Hepatocyte (in vitro differentiated cells): ENCODE measurements at regions not wholly inside any gene's neighbourhood (a gene's known extent, or its start where the extent isn't known, plus 50 kb on each side); places are given as distances from the start of the nearest gene placed in this dataset.

Experiments used
- DNase-seq: peaks from one replicate; pipeline ENCODE4 v3.0.0-alpha.2; 2016; ENCODE audit warnings: low spot score
- H2AFZ ChIP-seq: fragments of 200-600 bp; sonication (generic); 2 replicates; pipeline ENCODE4 v1.6.0; 2016; ENCODE audit warnings: antibody characterized with exemption, mild to moderate bottlenecking
- H3K27ac ChIP-seq: fragments of 200-600 bp; sonication (generic); 2 replicates; pipeline ENCODE4 v1.5.1; 2016; ENCODE audit warnings: mild to moderate bottlenecking
- H3K27me3 ChIP-seq: fragments of 200-600 bp; sonication (generic); 2 replicates; pipeline ENCODE4 v1.6.1; 2016
- H3K36me3 ChIP-seq: fragments of 200-600 bp; sonication (generic); replicated peaks from 2 replicates; pipeline ENCODE4 v1.5.1; 2016; ENCODE audit warnings: low read depth; ENCODE audit not compliant: insufficient read depth
- H3K4me1 ChIP-seq: fragments of 200-600 bp; sonication (generic); 2 replicates; pipeline ENCODE4 v1.5.1; 2016; ENCODE audit warnings: mild to moderate bottlenecking, moderate library complexity; ENCODE audit not compliant: insufficient read depth
- H3K4me2 ChIP-seq: fragments of 200-600 bp; sonication (generic); 2 replicates; pipeline ENCODE4 v1.6.0; 2016
- H3K4me3 ChIP-seq: fragments of 200-600 bp; sonication (generic); 2 replicates; pipeline ENCODE4 v1.5.1; 2016; ENCODE audit warnings: mild to moderate bottlenecking
- H3K79me2 ChIP-seq: fragments of 200-600 bp; sonication (generic); 2 replicates; pipeline ENCODE4 v1.6.0; 2017; ENCODE audit warnings: mild to moderate bottlenecking
- H3K9me2 ChIP-seq: fragments of 200-600 bp; sonication (generic); replicated peaks from 2 replicates; pipeline ENCODE4 v1.6.0; 2017; ENCODE audit warnings: mild to moderate bottlenecking; ENCODE audit not compliant: insufficient read depth
- H3K9me3 ChIP-seq: fragments of 200-600 bp; sonication (generic); 2 replicates; pipeline ENCODE4 v1.5.1; 2016; ENCODE audit warnings: low read depth, mild to moderate bottlenecking
- H4K20me1 ChIP-seq: fragments of 200-600 bp; sonication (generic); 2 replicates; pipeline ENCODE4 v1.6.0; 2016; ENCODE audit warnings: mild to moderate bottlenecking; ENCODE audit not compliant: insufficient read depth, poor library complexity, severe bottlenecking
- CTCF ChIP-seq: fragments of 200-600 bp; sonication (generic); IDR thresholded peaks from 2 replicates; pipeline ENCODE4 v1.5.1; 2016; ENCODE audit warnings: antibody characterized with exemption, mild to moderate bottlenecking; ENCODE audit not compliant: poor library complexity
- EZH2 ChIP-seq: fragments of 200-600 bp; sonication (generic); IDR thresholded peaks from 2 replicates; pipeline ENCODE4 v1.6.1; 2016; ENCODE audit warnings: antibody characterized with exemption, mild to moderate bottlenecking, borderline replicate concordance
- EZH2phosphoT487 ChIP-seq: fragments of 200-600 bp; sonication (generic); IDR thresholded peaks from one replicate; pipeline ENCODE4 v1.6.1; 2018; ENCODE audit warnings: antibody characterized with exemption, mild to moderate bottlenecking, low read depth, moderate library complexity; ENCODE audit not compliant: unreplicated experiment, severe bottlenecking
- WGBS: methylation state at CpG from one replicate; pipeline ENCODE4 v1.1.6; 2016; ENCODE audit warnings: low lambda C conversion rate; ENCODE audit errors: missing lambda C conversion rate; 5-methylcytosine and 5-hydroxymethylcytosine counted together

DNA sequence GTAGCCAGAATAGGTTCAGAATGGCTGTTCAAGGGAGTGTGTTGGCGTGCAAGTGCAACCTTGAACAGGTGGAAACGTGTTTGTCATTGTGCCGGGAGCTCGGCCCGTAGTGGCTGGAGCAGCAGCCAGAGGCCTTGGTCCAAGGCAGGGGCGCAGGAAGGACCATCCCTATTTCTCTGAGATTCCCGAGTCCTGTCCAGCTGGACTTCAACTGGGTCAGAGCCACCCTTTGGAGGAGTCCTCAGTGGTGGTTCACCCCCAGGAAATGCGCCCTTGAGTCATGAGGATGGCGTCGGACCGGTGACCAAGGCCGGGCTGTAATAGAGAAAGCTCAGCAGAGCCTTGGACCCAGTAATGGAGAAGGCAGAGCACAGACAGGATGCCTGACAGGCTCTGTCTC lies 1402.0 kb downstream of the BRD1 start:
- H3K27me3 ChIP-seq: no peaks in the 10 kb centered on the region

GRCh38 chr22:48425091-48425506 lies 1402.6 kb downstream of the BRD1 start:
- Histone ChIP-seq H3K4me1 (no peaks in the 10 kb centered on the region), H3K36me3 (no peaks in the 10 kb centered on the region), H3K27ac (no peak overlapping the region), H3K9me3 (no peaks in the 10 kb centered on the region), H2AFZ (no peak overlapping the region), H3K9me2 (no peaks in the 10 kb centered on the region), H3K4me3 (no peak overlapping the region), H3K27me3 (no peaks in the 10 kb centered on the region), H3K79me2 (no peaks in the 10 kb centered on the region), H4K20me1 (no peaks in the 10 kb centered on the region), H3K4me2 (no peak overlapping the region)
- 92% methylated on average over 15 of the region's 15 CpGs for WGBS
- TF ChIP-seq EZH2phosphoT487 (no peak), CTCF (no peak), EZH2 (no peak)
- no peak for DNase-seq

More for the DNA sequence above, 1402.0 kb downstream of the BRD1 start:
- DNase-seq: no peak
- no peaks in the 10 kb centered on the region for H3K36me3 ChIP-seq
- H4K20me1 ChIP-seq: no peaks in the 10 kb centered on the region
- no peaks in the 10 kb centered on the region for H3K9me2 ChIP-seq
- H2AFZ ChIP-seq: no peak overlapping the region
- H3K79me2 ChIP-seq: no peaks in the 10 kb centered on the region
- WGBS: 95% methylated on average over 12 of the region's 12 CpGs
- no peak overlapping the region for H3K4me2 ChIP-seq
- H3K4me1 ChIP-seq: no peaks in the 10 kb centered on the region
- H3K27ac ChIP-seq: no peak overlapping the region
- no peaks in the 10 kb centered on the region for H3K9me3 ChIP-seq
- TF ChIP-seq EZH2phosphoT487 (no peak), CTCF (no peak), EZH2 (no peak)
- H3K4me3 ChIP-seq: no peak overlapping the region

GRCh38 chr22:48424661-48425060 lies 1403.0 kb downstream of the BRD1 start:
- Histone ChIP-seq H4K20me1 (no peaks in the 10 kb centered on the region), H2AFZ (no peak overlapping the region), H3K4me3 (no peak overlapping the region), H3K27ac (no peak overlapping the region), H3K27me3 (no peaks in the 10 kb centered on the region), H3K9me3 (no peaks in the 10 kb centered on the region), H3K4me2 (no peak overlapping the region), H3K79me2 (no peaks in the 10 kb centered on the region), H3K4me1 (no peaks in the 10 kb centered on the region), H3K36me3 (no peaks in the 10 kb centered on the region), H3K9me2 (no peaks in the 10 kb centered on the region)
- WGBS: 98% methylated on average over 4 of the region's 5 CpGs
- no peak for DNase-seq
- TF ChIP-seq CTCF (no peak), EZH2phosphoT487 (no peak), EZH2 (no peak)

DNA sequence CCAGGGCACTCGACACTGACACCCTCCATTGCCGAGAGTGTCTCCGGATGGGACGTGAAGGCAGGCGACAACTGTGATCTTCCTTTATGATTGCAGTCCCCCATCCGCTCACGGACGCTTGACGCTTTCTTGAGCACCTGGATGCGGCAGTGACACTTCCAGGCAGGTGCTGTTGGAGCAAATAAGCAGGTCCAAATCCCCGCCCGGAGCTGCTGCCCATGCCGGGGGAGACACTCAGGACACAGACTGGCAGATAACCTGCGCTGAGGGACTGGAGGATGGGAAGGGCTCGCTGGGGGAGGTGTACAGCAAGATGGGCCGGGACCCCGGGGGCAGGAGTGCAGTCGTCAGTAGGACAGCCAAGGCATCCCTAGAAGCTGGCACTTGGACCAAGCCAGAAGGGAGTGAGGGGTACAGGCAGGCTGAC lies 1403.5 kb downstream of the BRD1 start:
- Histone ChIP-seq H3K27ac (no peak overlapping the region), H3K9me2 (no peaks in the 10 kb centered on the region), H3K36me3 (no peaks in the 10 kb centered on the region), H2AFZ (no peak overlapping the region), H3K4me3 (no peak overlapping the region), H3K9me3 (no peaks in the 10 kb centered on the region), H3K4me1 (no peaks in the 10 kb centered on the region), H3K79me2 (no peaks in the 10 kb centered on the region), H3K4me2 (no peak overlapping the region), H3K27me3 (no peaks in the 10 kb centered on the region), H4K20me1 (no peaks in the 10 kb centered on the region)
- WGBS: 91% methylated on average over 18 of the region's 18 CpGs
- no peak for DNase-seq
- TF ChIP-seq CTCF (no peak), EZH2phosphoT487 (no peak), EZH2 (no peak)
